Fibroblast of villous mesenchyme (primary cell): ENCODE measurements at regions not wholly inside any gene's neighbourhood (a gene's known extent, or its start where the extent isn't known, plus 50 kb on each side); places are given as distances from the start of the nearest gene placed in this dataset.
A peak's percentile ranks its signal among the peaks of the same experiment; 100 is the strongest.

Experiments used
- DNase-seq: peaks from one replicate; pipeline ENCODE4 v3.0.0-alpha.2; 2010; ENCODE audit warnings: low read depth
- H3K4me3 ChIP-seq: 2 replicates; pipeline ENCODE4 v1.5.1; 2011; ENCODE audit warnings: low read depth, mild to moderate bottlenecking, low read length
- TF ChIP-seq, protein P1 (sequence below): IDR thresholded peaks from 2 replicates; pipeline ENCODE4 v1.5.1; 2012; ENCODE audit warnings: low read depth, mild to moderate bottlenecking, low read length; ENCODE audit not compliant: insufficient read depth

DNA sequence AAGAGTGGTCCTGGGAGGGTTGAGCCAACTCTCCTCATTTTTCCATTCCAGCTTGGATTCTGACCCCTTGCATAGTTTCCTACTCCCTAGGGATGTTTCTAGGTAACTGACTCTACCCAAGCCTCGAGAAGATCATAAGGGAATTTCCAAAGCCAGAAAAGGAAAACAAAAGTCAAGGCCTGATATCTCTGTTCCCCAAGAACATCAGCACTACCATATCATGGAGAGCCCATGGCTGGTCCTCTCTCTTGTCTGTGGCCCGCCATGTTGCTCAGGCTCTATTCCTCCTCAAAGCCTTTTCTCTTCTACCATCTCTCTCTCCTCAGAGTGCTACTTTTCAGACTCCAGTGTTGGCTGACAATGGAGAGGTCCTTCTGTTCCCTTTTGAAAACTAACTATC, 99.6 kb upstream of the KLF7 start:
- no peak for DNase-seq
- TF ChIP-seq, protein P1, sequence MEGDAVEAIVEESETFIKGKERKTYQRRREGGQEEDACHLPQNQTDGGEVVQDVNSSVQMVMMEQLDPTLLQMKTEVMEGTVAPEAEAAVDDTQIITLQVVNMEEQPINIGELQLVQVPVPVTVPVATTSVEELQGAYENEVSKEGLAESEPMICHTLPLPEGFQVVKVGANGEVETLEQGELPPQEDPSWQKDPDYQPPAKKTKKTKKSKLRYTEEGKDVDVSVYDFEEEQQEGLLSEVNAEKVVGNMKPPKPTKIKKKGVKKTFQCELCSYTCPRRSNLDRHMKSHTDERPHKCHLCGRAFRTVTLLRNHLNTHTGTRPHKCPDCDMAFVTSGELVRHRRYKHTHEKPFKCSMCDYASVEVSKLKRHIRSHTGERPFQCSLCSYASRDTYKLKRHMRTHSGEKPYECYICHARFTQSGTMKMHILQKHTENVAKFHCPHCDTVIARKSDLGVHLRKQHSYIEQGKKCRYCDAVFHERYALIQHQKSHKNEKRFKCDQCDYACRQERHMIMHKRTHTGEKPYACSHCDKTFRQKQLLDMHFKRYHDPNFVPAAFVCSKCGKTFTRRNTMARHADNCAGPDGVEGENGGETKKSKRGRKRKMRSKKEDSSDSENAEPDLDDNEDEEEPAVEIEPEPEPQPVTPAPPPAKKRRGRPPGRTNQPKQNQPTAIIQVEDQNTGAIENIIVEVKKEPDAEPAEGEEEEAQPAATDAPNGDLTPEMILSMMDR, result no peak
- no peak overlapping the region for H3K4me3 ChIP-seq

DNA sequence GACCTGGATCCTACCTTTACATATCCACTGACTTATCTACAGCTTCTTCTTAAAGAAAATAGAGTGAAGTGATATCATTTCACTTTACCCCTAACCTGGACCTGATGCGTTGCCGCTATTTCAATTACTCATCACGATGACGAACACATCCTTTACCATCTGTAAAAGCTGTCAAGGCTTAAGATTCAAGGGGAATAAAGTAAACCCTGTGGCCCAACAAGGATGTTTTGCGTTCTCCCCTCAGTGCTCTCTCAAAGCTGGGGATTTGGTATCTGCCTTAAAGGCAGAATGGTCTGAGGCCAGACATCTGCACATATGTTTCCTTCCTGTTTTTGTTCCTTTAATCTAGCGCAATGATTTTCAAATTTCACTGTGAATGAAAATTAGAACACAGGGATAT, 100.1 kb upstream of the KLF7 start:
- no peak overlapping the region for H3K4me3 ChIP-seq
- DNase-seq, result no peak
- TF ChIP-seq, protein P1, result no peak

DNA sequence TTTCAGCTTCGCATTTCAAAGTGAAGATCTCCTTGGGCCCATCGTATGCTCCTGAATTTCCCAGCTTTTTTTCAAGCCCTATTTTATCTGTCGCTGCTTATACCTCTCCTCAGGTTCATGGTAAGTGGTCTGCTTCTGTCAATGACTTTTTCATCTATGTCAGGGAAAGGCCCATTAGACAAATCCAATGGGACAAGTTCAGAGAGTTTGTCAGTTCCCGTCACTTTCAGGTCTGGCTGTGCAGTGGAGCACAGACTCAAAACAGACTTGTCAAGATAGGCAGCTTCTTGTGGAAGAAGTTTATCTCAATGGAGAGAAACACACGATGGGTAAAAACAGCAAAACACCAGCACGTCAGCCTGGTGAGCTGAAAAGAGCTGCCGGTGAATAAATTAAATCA, 100.9 kb upstream of the KLF7 start:
- no peak overlapping the region for H3K4me3 ChIP-seq
- TF ChIP-seq, protein P1, result no peak
- no peak for DNase-seq

DNA sequence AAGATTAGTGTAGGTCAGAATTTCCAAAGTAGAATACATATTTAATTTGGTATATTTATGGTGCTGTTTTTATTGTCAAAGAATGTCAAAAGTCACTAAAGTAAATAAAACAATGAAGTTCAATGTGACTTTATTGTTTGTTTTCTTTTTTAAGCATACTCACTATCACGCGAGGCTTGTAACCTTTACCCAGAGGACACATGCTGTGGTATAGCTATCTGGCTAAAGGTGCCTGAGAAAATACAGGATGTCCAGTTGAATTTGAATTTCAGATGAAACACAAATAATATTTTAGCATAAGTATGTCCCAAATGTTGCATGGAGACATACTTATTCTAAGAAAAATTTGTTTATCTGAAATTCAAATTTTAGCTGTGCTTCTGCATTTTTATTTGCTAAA, 103.3 kb upstream of the KLF7 start:
- no peak for DNase-seq
- no peak overlapping the region for H3K4me3 ChIP-seq
- TF ChIP-seq, protein P1, result no peak

DNA sequence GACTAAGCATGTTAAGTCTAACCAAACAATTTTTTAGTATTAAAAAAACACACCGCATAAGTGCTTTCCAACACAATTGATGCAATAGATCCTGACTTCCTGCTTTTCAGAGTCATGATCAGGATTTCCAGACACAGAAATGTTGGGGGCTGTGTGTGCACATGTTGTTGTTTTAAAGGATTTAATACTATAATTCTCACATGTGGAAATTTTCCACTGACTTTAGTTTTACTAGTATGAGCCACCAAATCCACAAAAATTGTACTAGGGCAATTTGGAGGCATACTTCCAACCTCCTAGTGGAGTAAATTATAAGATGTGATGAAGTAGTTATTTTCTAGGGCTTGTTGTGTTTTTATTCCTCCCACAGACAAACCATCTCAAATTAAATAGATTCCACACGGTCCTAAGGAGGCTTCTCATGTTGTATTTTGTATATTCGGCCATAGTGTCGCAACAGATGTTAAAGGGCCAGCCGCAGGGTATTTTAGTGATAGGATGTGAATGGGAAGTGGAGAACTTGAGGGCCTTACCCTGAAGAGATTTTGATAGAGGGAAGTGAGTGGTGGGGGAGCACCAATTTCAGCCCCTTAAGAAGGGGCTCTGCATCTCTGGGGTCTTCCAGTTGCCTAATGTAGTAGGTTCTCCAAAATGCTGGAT, 108.9 kb upstream of the KLF7 start:
- no peak overlapping the region for H3K4me3 ChIP-seq
- TF ChIP-seq, protein P1, result no peak
- peak; percentile 85 for DNase-seq

DNA sequence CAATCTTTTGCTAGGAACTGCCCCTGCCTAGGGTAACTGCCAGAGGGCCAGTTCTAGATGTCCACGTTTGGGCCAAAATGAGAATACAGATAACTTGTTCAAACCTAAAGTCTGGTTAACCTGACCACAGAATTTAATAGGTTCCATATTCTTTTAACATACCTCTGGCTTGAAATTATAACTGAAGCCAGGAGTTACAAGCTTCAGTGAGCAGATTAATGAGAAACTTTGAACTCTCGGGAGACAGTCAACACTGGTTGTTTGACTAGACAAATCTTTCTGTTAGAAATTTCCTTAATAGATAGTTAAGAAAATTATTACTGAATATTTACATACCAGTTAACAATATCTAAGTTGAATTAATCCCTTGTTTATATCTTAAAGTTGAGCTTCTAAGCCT, 110.0 kb upstream of the KLF7 start:
- TF ChIP-seq, protein P1, result no peak
- DNase-seq, result no peak
- no peak overlapping the region for H3K4me3 ChIP-seq

DNA sequence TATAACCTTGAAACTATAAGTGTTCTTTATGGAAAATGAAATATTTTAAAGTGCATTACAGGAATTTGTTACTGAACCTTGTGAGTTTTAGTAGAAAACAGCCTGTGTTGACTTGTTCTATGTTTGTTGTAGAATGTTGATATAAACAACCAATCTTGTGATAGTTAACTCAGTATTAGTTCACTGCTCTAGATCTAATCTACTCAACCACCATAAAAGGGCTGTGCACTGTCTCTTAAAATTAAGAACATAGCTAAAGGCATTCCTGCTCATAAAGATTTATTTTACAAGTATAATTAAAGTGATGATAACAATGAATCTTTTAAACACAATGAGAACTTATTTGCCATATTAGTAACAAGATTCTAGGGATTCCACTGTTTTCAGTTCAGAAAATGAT, 110.5 kb upstream of the KLF7 start:
- DNase-seq, result peak; percentile 78

More for the DNA sequence above, 110.5 kb upstream of the KLF7 start:
- TF ChIP-seq, protein P1, result no peak
- no peak overlapping the region for H3K4me3 ChIP-seq
